IMR-90 (cell line): ENCODE measurements at regions not wholly inside any gene's neighbourhood (a gene's known extent, or its start where the extent isn't known, plus 50 kb on each side); places are given as distances from the start of the nearest gene placed in this dataset.
"Not testable (repeated sequence)": the region's sequence is repeated elsewhere in the genome, so short reads cannot be mapped to it uniquely, and the experiment has no call there.

Source experiments
- ATAC-seq: fragments of 200-7000 bp; cut with Tn5 transposase; 2 replicates; pipeline ENCODE4 v1.9.1; 2020; ENCODE audit warnings: low read depth, mild to moderate bottlenecking, moderate library complexity
- BruUV-seq: library from RNA; stranded (reverse); fragments of 400-500 nt; replicated peaks from 2 replicates; lab custom pipeline; 2021; lab: Mats Ljungman, UMichigan
- CTCF ChIA-PET: fragments of 300-600 bp; formaldehyde crosslinking; extraction: SDS; loops from one replicate; lab custom pipeline; 2021; ENCODE audit warnings: antibody characterized with exemption; lab: Yijun Ruan, JAX
- POLR2A ChIA-PET: fragments of 300-600 bp; sonication (Branson Sonifier 250); formaldehyde crosslinking; loops from one replicate; lab custom pipeline; 2022; ENCODE audit warnings: antibody characterized with exemption; ENCODE audit not compliant: unreplicated experiment; lab: Charles Lee
- DNase-seq: peaks from one replicate; pipeline ENCODE4 v3.0.0; 2013
- H2AFZ ChIP-seq: replicated peaks from 2 replicates; pipeline ENCODE3; 2013; ENCODE audit warnings: low read length, mild to moderate bottlenecking; ENCODE audit not compliant: poor library complexity
- H2AK5ac ChIP-seq: 2 replicates; pipeline ENCODE4 v1.6.1; 2013; ENCODE audit warnings: low read depth, low read length, inconsistent platforms
- H2AK9ac ChIP-seq: replicated peaks from 2 replicates; pipeline ENCODE3; 2013; ENCODE audit warnings: mild to moderate bottlenecking, low read depth, low read length, moderate library complexity; ENCODE audit not compliant: poor library complexity
- H2BK120ac ChIP-seq: 2 replicates; pipeline ENCODE4 v1.6.1; 2013; ENCODE audit warnings: low read depth, low read length, inconsistent platforms
- H2BK15ac ChIP-seq: 3 replicates; pipeline ENCODE4 v1.6.1; 2013; ENCODE audit warnings: low read depth, low read length, inconsistent platforms
- H2BK20ac ChIP-seq: 2 replicates; pipeline ENCODE4 v1.6.1; 2013; ENCODE audit warnings: low read depth, mild to moderate bottlenecking, inconsistent platforms, low read length, moderate library complexity
- H2BK5ac ChIP-seq: 2 replicates; pipeline ENCODE4 v1.6.1; 2013; ENCODE audit warnings: mild to moderate bottlenecking, low read depth, low read length, inconsistent platforms; ENCODE audit not compliant: poor library complexity, severe bottlenecking
- H3K14ac ChIP-seq: replicated peaks from 2 replicates; pipeline ENCODE4 v1.6.1; 2013; ENCODE audit warnings: low read depth, low read length, inconsistent platforms
- H3K18ac ChIP-seq: 2 replicates; pipeline ENCODE4 v1.6.1; 2013; ENCODE audit warnings: low read depth, low read length, control low read depth
- H3K23ac ChIP-seq: 2 replicates; pipeline ENCODE4 v1.6.1; 2013; ENCODE audit warnings: low read depth, low read length, inconsistent platforms
- H3K27ac ChIP-seq: 2 replicates; pipeline ENCODE4 v1.5.1; 2013; ENCODE audit warnings: mild to moderate bottlenecking, control low read depth, low read length; ENCODE audit not compliant: insufficient read depth
- H3K27me3 ChIP-seq: 2 replicates; pipeline ENCODE4 v1.6.1; 2013; ENCODE audit warnings: low read length; ENCODE audit not compliant: control insufficient read depth, insufficient read depth
- H3K36me3 ChIP-seq: 2 replicates; pipeline ENCODE4 v1.6.1; 2013; ENCODE audit warnings: low read length, mixed read lengths; ENCODE audit not compliant: control insufficient read depth, insufficient read depth
- H3K4ac ChIP-seq: 2 replicates; pipeline ENCODE4 v1.6.1; 2013; ENCODE audit warnings: low read depth, low read length, inconsistent platforms
- H3K4me1 ChIP-seq: 2 replicates; pipeline ENCODE4 v1.6.1; 2013; ENCODE audit warnings: low read length, mixed read lengths; ENCODE audit not compliant: control insufficient read depth, insufficient read depth
- H3K4me2 ChIP-seq: 2 replicates; pipeline ENCODE4 v1.6.1; 2013; ENCODE audit warnings: low read depth, mild to moderate bottlenecking, control low read depth, low read length, moderate library complexity
- H3K4me3 ChIP-seq: 2 replicates; pipeline ENCODE4 v1.5.1; 2013; ENCODE audit warnings: low read depth, mild to moderate bottlenecking, control low read depth, low read length, moderate library complexity; ENCODE audit not compliant: insufficient read depth
- H3K56ac ChIP-seq: 2 replicates; pipeline ENCODE4 v1.6.1; 2013; ENCODE audit warnings: low read length, inconsistent platforms; ENCODE audit not compliant: insufficient read depth; ENCODE audit errors: extremely low read depth
- H3K79me1 ChIP-seq, 2 experiments: 2 replicates each; pipeline ENCODE4 v1.6.1; 2013; ENCODE audit warnings: low read length in 2 of 2, inconsistent platforms in 1 of 2, low read depth in 1 of 2
- H3K9ac ChIP-seq: 2 replicates; pipeline ENCODE4 v1.6.1; 2013; ENCODE audit warnings: low read depth, low read length, control low read depth
- H3K9me1 ChIP-seq: 2 replicates; pipeline ENCODE4 v1.6.1; 2013; ENCODE audit warnings: low read length, inconsistent platforms; ENCODE audit not compliant: insufficient read depth
- H3K9me3 ChIP-seq: 2 replicates; pipeline ENCODE4 v1.6.1; 2013; ENCODE audit warnings: low read length; ENCODE audit not compliant: control insufficient read depth, insufficient read depth
- H4K20me1 ChIP-seq: 2 replicates; pipeline ENCODE4 v1.6.1; 2013; ENCODE audit warnings: low read length, inconsistent platforms; ENCODE audit not compliant: insufficient read depth
- H4K5ac ChIP-seq: 2 replicates; pipeline ENCODE4 v1.6.1; 2013; ENCODE audit warnings: mild to moderate bottlenecking, low read depth, low read length, control low read depth
- H4K8ac ChIP-seq, 2 experiments: 2 replicates each; pipeline ENCODE4 v1.6.1; 2013; ENCODE audit warnings: low read depth in 2 of 2, low read length in 2 of 2, control low read depth in 1 of 2, inconsistent platforms in 1 of 2
- H4K91ac ChIP-seq: 2 replicates; pipeline ENCODE4 v1.6.1; 2013; ENCODE audit warnings: low read depth, low read length, inconsistent platforms; ENCODE audit not compliant: insufficient read depth
- WGBS, 2 experiments: methylation state at CpG; one replicate each; pipeline versions ENCODE4 v1.1.5 to v1.1.7; 2013; ENCODE audit warnings: missing lambda C conversion rate in 2 of 2; ENCODE audit not compliant: insufficient read length in 1 of 2; ENCODE audit errors: extremely low coverage in 2 of 2; 5-methylcytosine and 5-hydroxymethylcytosine counted together
- dilution Hi-C: fragments of 300-500 bp; cut with HindIII; formaldehyde crosslinking; loops from one replicate; pipeline ENCODE4 v1.14.3; 2018; ENCODE audit warnings: low sequenced_read_pairs; ENCODE audit not compliant: unreplicated experiment
- in situ Hi-C: fragments of 300-500 bp; cut with MboI; formaldehyde crosslinking; loops from 3 replicates; pipeline ENCODE4 v1.14.3; 2019; ENCODE audit warnings: low sequenced_read_pairs, inconsistent platforms, mixed read lengths
- intact Hi-C: fragments of 100-400 bp; cut with micrococcal nuclease; formaldehyde crosslinking; loops from 2 replicates; pipeline ENCODE4 v1.10.0; 2022

DNA sequence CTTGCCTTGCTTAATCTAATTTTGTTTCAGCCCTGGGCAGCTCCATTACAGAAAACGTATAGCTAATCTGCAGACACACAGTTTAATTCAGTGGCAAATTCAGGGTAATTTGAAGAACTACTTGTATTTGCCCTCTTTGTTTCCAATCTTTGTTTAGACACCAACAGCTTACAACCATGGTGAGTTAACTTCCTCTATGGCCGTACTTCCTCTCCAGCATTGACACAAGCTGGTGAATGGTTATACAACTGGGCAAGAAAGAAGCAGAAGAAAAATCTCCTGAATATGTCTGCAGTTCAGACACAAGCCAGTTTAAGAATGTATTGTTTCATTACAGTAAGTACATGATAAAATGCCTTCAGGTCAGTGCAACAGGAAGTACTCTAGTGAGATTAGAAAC is 51.9 kb upstream of the CSNK1E start:
- DNase-seq, BruUV-seq, H4K8ac ChIP-seq: not testable (repeated sequence)

More for the DNA sequence above, 51.9 kb upstream of the CSNK1E start:
- ATAC-seq, H3K14ac ChIP-seq, H3K27me3 ChIP-seq, H3K9me3 ChIP-seq, intact Hi-C loops, H3K9me1 ChIP-seq, H4K91ac ChIP-seq, H3K9ac ChIP-seq, H2AK5ac ChIP-seq, H3K79me1 ChIP-seq, H2BK15ac ChIP-seq, H3K4me2 ChIP-seq, H3K23ac ChIP-seq, H3K4ac ChIP-seq, dilution Hi-C loops, H4K5ac ChIP-seq, H3K56ac ChIP-seq, H2BK120ac ChIP-seq, in situ Hi-C loops, H2AFZ ChIP-seq, H3K18ac ChIP-seq, H3K27ac ChIP-seq, H2AK9ac ChIP-seq, H2BK20ac ChIP-seq, H3K4me1 ChIP-seq, CTCF ChIA-PET, H2BK5ac ChIP-seq, H3K36me3 ChIP-seq, H3K4me3 ChIP-seq, POLR2A ChIA-PET, H4K20me1 ChIP-seq: not testable (repeated sequence)
- WGBS, 2 experiments: 80% methylated on average over 1 of the region's 2 CpGs; no CpG with 5 or more reads in 1 of the 2 experiments
